Neural cell (in vitro differentiated cells): ENCODE measurements at regions not wholly inside any gene's neighbourhood (a gene's known extent, or its start where the extent isn't known, plus 50 kb on each side); places are given as distances from the start of the nearest gene placed in this dataset.

Experiments used
- H2AFZ ChIP-seq: fragments of 200-600, 300-800 bp; sonication (generic), shearing (Covaris generic); 2 replicates; pipeline ENCODE4 v1.6.0; 2014; ENCODE audit warnings: low read depth, mild to moderate bottlenecking, antibody characterized with exemption, low read length, moderate library complexity
- H3F3A ChIP-seq: fragments of 200-600 bp; shearing (Covaris generic); 2 replicates; pipeline ENCODE4 v1.6.1; 2016; ENCODE audit warnings: mild to moderate bottlenecking, moderate library complexity, mixed read lengths, antibody characterized with exemption, low read length; ENCODE audit not compliant: insufficient read depth, poor library complexity, severe bottlenecking
- H3K27ac ChIP-seq: fragments of 200-600, 300-800 bp; sonication (generic), shearing (Covaris generic); 2 replicates; pipeline ENCODE4 v1.5.1; 2014; ENCODE audit warnings: mild to moderate bottlenecking, low read length, moderate library complexity
- H3K27me3 ChIP-seq: fragments of 300-800, 200-600 bp; sonication (generic), shearing (Covaris generic); 2 replicates; pipeline ENCODE4 v1.6.0; 2014; ENCODE audit warnings: mild to moderate bottlenecking, low read depth, low read length, moderate library complexity; ENCODE audit not compliant: insufficient read depth
- H3K36me3 ChIP-seq: fragments of 300-800, 200-600 bp; sonication (generic), shearing (Covaris generic); 2 replicates; pipeline ENCODE4 v1.5.1; 2014; ENCODE audit warnings: mild to moderate bottlenecking, antibody characterized with exemption, low read length, moderate library complexity; ENCODE audit not compliant: insufficient read depth
- H3K4me2 ChIP-seq: fragments of 300-800, 200-600 bp; sonication (generic), shearing (Covaris generic); 2 replicates; pipeline ENCODE4 v1.6.0; 2014; ENCODE audit warnings: mild to moderate bottlenecking, low read length
- H3K4me3 ChIP-seq: fragments of 300-800, 200-600 bp; sonication (generic), shearing (Covaris generic); 2 replicates; pipeline ENCODE4 v1.5.1; 2014; ENCODE audit warnings: mild to moderate bottlenecking, low read length, moderate library complexity
- H3K79me2 ChIP-seq: fragments of 200-600 bp; shearing (Covaris generic); replicated peaks from 2 replicates; pipeline ENCODE4 v1.6.0; 2014; ENCODE audit warnings: mild to moderate bottlenecking, low read length, moderate library complexity; ENCODE audit not compliant: insufficient read depth
- H3K9ac ChIP-seq: fragments of 300-800, 200-600 bp; sonication (generic), shearing (Covaris generic); 2 replicates; pipeline ENCODE4 v1.6.1; 2016; ENCODE audit warnings: mild to moderate bottlenecking, low read length, mixed read lengths
- H3K9me2 ChIP-seq: fragments of 200-600 bp; shearing (Covaris generic); 2 replicates; pipeline ENCODE4 v1.6.1; 2016; ENCODE audit warnings: mild to moderate bottlenecking, low read length, mixed read lengths; ENCODE audit not compliant: insufficient read depth
- H3K9me3 ChIP-seq: fragments of 200-600, 300-800 bp; sonication (generic), shearing (Covaris generic); 2 replicates; pipeline ENCODE4 v1.6.1; 2016; ENCODE audit warnings: mild to moderate bottlenecking, mixed run types, low read length, moderate library complexity, mixed read lengths
- H4K20me1 ChIP-seq: fragments of 200-600 bp; shearing (Covaris generic); 2 replicates; pipeline ENCODE4 v1.6.1; 2016; ENCODE audit warnings: mild to moderate bottlenecking, mixed run types; ENCODE audit not compliant: insufficient read depth
- EP300 ChIP-seq: fragments of 450-650 bp; conservative IDR thresholded peaks from 2 replicates; pipeline ENCODE4 v1.6.1; 2014; ENCODE audit warnings: antibody characterized with exemption, mild to moderate bottlenecking, moderate library complexity; ENCODE audit not compliant: poor library complexity, severe bottlenecking
- EZH2 ChIP-seq: fragments of 200-600, 300-800 bp; shearing (Covaris generic), sonication (generic); IDR thresholded peaks from 2 replicates; pipeline ENCODE4 v1.6.1; 2014; ENCODE audit warnings: antibody characterized with exemption, low read length, borderline replicate concordance, mild to moderate bottlenecking; ENCODE audit not compliant: insufficient read depth, poor library complexity, severe bottlenecking
- MXI1 ChIP-seq: fragments of 450-650 bp; conservative IDR thresholded peaks from 2 replicates; pipeline ENCODE4 v1.6.1; 2014; ENCODE audit warnings: antibody characterized with exemption, mild to moderate bottlenecking; ENCODE audit not compliant: poor library complexity, severe bottlenecking
- POLR2AphosphoS5 ChIP-seq: IDR thresholded peaks from 2 replicates; pipeline ENCODE4 v1.6.1; 2012
- RAD21 ChIP-seq: fragments of 450-650 bp; conservative IDR thresholded peaks from 2 replicates; pipeline ENCODE4 v1.6.1; 2014; ENCODE audit warnings: antibody characterized with exemption, mild to moderate bottlenecking, moderate library complexity
- REST ChIP-seq: IDR thresholded peaks from 2 replicates; pipeline ENCODE4 v1.6.1; 2012; ENCODE audit warnings: borderline replicate concordance
- SMC3 ChIP-seq: fragments of 450-650 bp; conservative IDR thresholded peaks from 2 replicates; pipeline ENCODE4 v1.6.1; 2014; ENCODE audit warnings: antibody characterized with exemption, mild to moderate bottlenecking, moderate library complexity; ENCODE audit not compliant: poor library complexity
- TAF1 ChIP-seq: IDR thresholded peaks from 2 replicates; pipeline ENCODE4 v1.6.1; 2012; ENCODE audit warnings: low read depth
- TF ChIP-seq, protein P1 (sequence below): fragments of 450-650 bp; IDR thresholded peaks from 2 replicates; pipeline ENCODE4 v1.5.1; 2014; ENCODE audit warnings: antibody characterized with exemption, mild to moderate bottlenecking, moderate library complexity; ENCODE audit not compliant: poor library complexity, severe bottlenecking

DNA sequence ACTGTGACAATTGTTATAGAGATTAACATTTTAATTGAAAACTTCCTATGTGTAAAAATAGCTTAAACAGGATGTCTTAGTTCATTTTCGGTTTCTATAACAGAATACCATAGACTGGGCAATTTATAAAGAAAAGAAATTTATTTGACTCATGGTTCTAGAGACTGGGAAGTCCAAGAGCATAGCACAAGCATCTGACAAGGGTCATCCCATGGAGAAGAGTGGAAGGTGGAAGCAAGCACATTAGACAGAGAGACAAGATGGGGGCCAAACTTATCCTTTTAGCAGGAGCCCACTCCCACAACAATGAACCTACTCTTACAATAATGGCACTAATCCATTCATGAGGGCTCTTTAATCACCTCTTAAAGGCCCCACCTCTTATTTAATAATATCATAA, 100.3 kb downstream of the FAM161A start:
- Histone ChIP-seq H3K4me2 (no peak overlapping the region), H4K20me1 (no peaks in the 10 kb centered on the region), H3F3A (no peaks in the 10 kb centered on the region), H3K27ac (no peak overlapping the region), H3K9me3 (no peaks in the 10 kb centered on the region), H3K79me2 (no peaks in the 10 kb centered on the region), H3K4me3 (no peak overlapping the region), H3K27me3 (no peaks in the 10 kb centered on the region), H3K9me2 (no peaks in the 10 kb centered on the region), H2AFZ (no peak overlapping the region), H3K36me3 (no peaks in the 10 kb centered on the region), H3K9ac (no peak overlapping the region)
- TF ChIP-seq SMC3 = no peak
- no peak for TF ChIP-seq TAF1
- TF ChIP-seq MXI1 = no peak
- no peak for TF ChIP-seq EZH2
- TF ChIP-seq POLR2AphosphoS5 = no peak
- TF ChIP-seq EP300 = no peak
- TF ChIP-seq RAD21 = no peak
- TF ChIP-seq REST = no peak
- TF ChIP-seq, protein P1, sequence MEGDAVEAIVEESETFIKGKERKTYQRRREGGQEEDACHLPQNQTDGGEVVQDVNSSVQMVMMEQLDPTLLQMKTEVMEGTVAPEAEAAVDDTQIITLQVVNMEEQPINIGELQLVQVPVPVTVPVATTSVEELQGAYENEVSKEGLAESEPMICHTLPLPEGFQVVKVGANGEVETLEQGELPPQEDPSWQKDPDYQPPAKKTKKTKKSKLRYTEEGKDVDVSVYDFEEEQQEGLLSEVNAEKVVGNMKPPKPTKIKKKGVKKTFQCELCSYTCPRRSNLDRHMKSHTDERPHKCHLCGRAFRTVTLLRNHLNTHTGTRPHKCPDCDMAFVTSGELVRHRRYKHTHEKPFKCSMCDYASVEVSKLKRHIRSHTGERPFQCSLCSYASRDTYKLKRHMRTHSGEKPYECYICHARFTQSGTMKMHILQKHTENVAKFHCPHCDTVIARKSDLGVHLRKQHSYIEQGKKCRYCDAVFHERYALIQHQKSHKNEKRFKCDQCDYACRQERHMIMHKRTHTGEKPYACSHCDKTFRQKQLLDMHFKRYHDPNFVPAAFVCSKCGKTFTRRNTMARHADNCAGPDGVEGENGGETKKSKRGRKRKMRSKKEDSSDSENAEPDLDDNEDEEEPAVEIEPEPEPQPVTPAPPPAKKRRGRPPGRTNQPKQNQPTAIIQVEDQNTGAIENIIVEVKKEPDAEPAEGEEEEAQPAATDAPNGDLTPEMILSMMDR = no peak

GRCh38 chr2:61750624-61751023, 103.2 kb downstream of the FAM161A start:
- Histone ChIP-seq H3K36me3 (no peaks in the 10 kb centered on the region), H3K9me2 (no peaks in the 10 kb centered on the region), H3F3A (no peaks in the 10 kb centered on the region), H3K4me2 (no peak overlapping the region), H3K79me2 (no peaks in the 10 kb centered on the region), H2AFZ (no peak overlapping the region), H3K9ac (no peak overlapping the region), H4K20me1 (no peaks in the 10 kb centered on the region), H3K9me3 (no peaks in the 10 kb centered on the region), H3K27ac (no peak overlapping the region), H3K27me3 (no peaks in the 10 kb centered on the region), H3K4me3 (no peak overlapping the region)
- no peak for TF ChIP-seq MXI1
- TF ChIP-seq EP300 = no peak
- no peak for TF ChIP-seq TAF1
- TF ChIP-seq RAD21 = no peak

GRCh38 chr2:61742955-61743354, 110.9 kb downstream of the FAM161A start:
- Histone ChIP-seq H3K27ac (no peak overlapping the region), H3K27me3 (no peaks in the 10 kb centered on the region), H3K4me3 (no peak overlapping the region), H2AFZ (no peak overlapping the region), H4K20me1 (no peaks in the 10 kb centered on the region), H3K4me2 (no peak overlapping the region), H3K36me3 (no peaks in the 10 kb centered on the region), H3K9me2 (no peaks in the 10 kb centered on the region), H3K9me3 (no peaks in the 10 kb centered on the region), H3F3A (no peaks in the 10 kb centered on the region), H3K9ac (no peak overlapping the region), H3K79me2 (no peaks in the 10 kb centered on the region)
- TF ChIP-seq EP300 (no peak), POLR2AphosphoS5 (no peak), RAD21 (no peak), MXI1 (no peak)
- TF ChIP-seq, protein P1 = no peak
